ENCODE measurements at regions not wholly inside any gene's neighbourhood (a gene's known extent, or its start where the extent isn't known, plus 50 kb on each side); places are given as distances from the start of the nearest gene placed in this dataset.
A peak's percentile ranks its signal among the peaks of the same experiment; 100 is the strongest.

DNA sequence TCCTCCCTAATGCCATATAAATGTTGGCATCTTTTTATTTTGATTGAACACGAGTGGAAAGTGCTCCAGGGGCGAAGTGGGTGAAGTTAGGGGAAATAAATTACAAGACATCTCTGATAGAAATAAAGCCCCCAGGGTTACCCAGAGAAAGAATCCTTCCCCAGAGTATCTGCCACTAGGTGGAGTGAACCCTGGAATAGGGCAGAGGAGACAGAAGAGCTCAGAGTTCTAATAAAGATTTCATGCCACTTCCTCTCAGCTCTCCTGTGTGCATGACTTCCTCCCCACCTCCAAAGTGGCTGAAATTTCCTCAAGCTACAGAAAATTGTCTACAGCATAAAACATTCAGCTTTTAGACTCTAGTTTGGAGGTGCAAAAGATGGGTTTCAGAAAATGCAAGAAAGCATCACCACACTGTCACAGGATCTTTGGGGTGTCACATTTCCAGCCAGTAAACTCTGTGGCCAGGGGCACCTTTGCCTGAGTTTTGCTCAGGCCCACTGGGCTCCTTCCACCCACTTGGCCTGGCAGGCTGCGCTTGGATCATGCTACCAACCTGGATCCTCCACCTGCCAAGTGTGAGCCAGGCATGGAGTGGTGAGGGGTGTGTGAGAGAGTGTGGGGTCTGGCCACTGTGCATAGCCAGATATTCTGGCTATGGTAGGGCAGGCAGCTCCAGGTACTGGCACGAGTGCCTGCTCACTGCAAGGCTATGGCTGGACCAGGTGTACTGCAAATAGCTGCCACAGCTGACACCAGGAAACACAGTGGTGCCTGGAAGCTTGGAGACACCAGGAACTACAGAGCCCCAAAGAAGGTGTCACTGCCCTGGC is 208.8 kb upstream of the USP25 start:
- no peaks in the 10 kb centered on the region for H3K36me3 Mint-ChIP-seq (ENCODE audit: unreplicated experiment)
- TF ChIP-seq, protein P1, sequence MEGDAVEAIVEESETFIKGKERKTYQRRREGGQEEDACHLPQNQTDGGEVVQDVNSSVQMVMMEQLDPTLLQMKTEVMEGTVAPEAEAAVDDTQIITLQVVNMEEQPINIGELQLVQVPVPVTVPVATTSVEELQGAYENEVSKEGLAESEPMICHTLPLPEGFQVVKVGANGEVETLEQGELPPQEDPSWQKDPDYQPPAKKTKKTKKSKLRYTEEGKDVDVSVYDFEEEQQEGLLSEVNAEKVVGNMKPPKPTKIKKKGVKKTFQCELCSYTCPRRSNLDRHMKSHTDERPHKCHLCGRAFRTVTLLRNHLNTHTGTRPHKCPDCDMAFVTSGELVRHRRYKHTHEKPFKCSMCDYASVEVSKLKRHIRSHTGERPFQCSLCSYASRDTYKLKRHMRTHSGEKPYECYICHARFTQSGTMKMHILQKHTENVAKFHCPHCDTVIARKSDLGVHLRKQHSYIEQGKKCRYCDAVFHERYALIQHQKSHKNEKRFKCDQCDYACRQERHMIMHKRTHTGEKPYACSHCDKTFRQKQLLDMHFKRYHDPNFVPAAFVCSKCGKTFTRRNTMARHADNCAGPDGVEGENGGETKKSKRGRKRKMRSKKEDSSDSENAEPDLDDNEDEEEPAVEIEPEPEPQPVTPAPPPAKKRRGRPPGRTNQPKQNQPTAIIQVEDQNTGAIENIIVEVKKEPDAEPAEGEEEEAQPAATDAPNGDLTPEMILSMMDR (IDR thresholded peaks at IDR 0.05): peak; percentile 24
- H3K27me3 Mint-ChIP-seq (ENCODE audit: unreplicated experiment): peaks cover 9% of the 10 kb centered on the region
- no peaks in the 10 kb centered on the region for H3K9me3 Mint-ChIP-seq (ENCODE audit: unreplicated experiment)
- H3K4me3 Mint-ChIP-seq (ENCODE audit: unreplicated experiment): no peak overlapping the region
- no peak overlapping the region for H3K27ac Mint-ChIP-seq (ENCODE audit: unreplicated experiment)
- no peaks in the 10 kb centered on the region for H3K4me1 Mint-ChIP-seq (ENCODE audit: unreplicated experiment)
- no peak for DNase-seq (ENCODE audit: extremely low spot score, unreplicated experiment)

DNA sequence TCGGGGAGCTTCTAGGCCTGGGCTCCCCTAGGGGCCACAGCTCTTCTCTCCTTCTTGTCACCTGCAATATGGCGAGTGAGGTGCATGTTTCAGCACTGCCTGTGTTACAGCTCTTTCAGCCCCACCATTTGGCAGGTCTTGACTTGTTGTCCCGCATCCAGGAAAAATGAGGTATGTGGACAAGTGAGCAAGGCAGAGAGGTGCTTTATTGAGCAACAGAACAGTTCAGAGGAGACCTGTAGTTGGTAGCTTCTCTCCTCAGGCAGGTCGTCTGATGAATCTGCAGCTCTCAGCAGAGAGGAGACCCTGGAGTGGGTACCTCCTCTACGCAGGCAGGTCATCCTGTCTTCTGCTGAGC is 208.2 kb upstream of the USP25 start:
- DNase-seq (ENCODE audit: extremely low spot score, unreplicated experiment): no peak
- H3K4me3 Mint-ChIP-seq (ENCODE audit: unreplicated experiment): no peak overlapping the region
- H3K27ac Mint-ChIP-seq (ENCODE audit: unreplicated experiment): no peak overlapping the region
- H3K9me3 Mint-ChIP-seq (ENCODE audit: unreplicated experiment): no peaks in the 10 kb centered on the region
- peaks cover 14% of the 10 kb centered on the region for H3K27me3 Mint-ChIP-seq (ENCODE audit: unreplicated experiment)
- H3K36me3 Mint-ChIP-seq (ENCODE audit: unreplicated experiment): no peaks in the 10 kb centered on the region
- no peaks in the 10 kb centered on the region for H3K4me1 Mint-ChIP-seq (ENCODE audit: unreplicated experiment)
- TF ChIP-seq, protein P1 (IDR thresholded peaks at IDR 0.05): no peak

DNA sequence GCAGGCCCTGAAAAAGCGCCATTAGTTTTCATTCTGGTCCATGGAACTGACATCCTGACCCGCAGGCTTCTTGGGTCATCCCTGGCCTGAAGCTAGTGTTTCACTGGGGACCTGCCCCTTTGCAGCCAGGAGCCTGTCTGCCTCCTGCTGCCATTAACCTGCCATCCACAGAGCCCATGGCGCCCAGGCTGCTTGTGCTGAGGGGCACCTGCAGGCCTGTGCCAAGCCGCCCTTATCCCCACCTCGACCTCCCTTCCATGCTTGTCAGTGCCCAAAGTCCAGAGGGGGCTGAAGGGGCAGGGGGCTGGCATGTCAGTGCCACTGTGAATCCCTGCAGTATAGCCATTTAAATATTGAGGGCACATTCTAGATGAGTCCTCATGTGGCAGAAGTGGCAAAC is 207.6 kb upstream of the USP25 start:
- TF ChIP-seq, protein P1 (IDR thresholded peaks at IDR 0.05): no peak
- Mint-ChIP-seq H3K9me3 (ENCODE audit: unreplicated experiment) (no peaks in the 10 kb centered on the region), H3K4me3 (ENCODE audit: unreplicated experiment) (no peak overlapping the region), H3K36me3 (ENCODE audit: unreplicated experiment) (no peaks in the 10 kb centered on the region), H3K4me1 (ENCODE audit: unreplicated experiment) (no peaks in the 10 kb centered on the region), H3K27me3 (ENCODE audit: unreplicated experiment) (peaks cover 17% of the 10 kb centered on the region), H3K27ac (ENCODE audit: unreplicated experiment) (no peak overlapping the region)
- DNase-seq (ENCODE audit: extremely low spot score, unreplicated experiment): no peak

DNA sequence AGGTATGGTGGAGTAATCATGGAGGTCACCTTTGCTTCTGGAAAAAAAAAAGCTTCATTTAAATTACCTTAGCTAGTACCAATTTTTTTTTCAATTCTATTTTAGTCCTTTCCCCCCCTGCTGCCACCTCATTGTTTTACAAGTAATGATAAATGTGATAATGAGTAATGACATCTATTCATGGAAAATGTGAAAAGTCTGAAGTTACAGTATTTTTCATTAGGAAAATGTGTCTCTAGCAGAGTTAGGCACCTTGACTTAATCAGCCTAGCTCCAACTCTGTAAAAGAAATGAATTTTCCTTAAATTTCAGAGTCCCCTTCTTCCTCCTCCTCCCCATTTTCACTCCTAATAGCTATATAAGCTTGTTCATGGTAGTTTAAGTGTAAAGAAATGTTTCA is 204.9 kb upstream of the USP25 start:
- H3K9me3 Mint-ChIP-seq (ENCODE audit: unreplicated experiment): peaks cover under 1% of the 10 kb centered on the region
- no peak overlapping the region for H3K4me3 Mint-ChIP-seq (ENCODE audit: unreplicated experiment)
- H3K27ac Mint-ChIP-seq (ENCODE audit: unreplicated experiment): no peak overlapping the region
- peaks cover 21% of the 10 kb centered on the region for H3K27me3 Mint-ChIP-seq (ENCODE audit: unreplicated experiment)
- H3K36me3 Mint-ChIP-seq (ENCODE audit: unreplicated experiment): no peaks in the 10 kb centered on the region
- no peaks in the 10 kb centered on the region for H3K4me1 Mint-ChIP-seq (ENCODE audit: unreplicated experiment)
- DNase-seq (ENCODE audit: extremely low spot score, unreplicated experiment): no peak
- TF ChIP-seq, protein P1 (IDR thresholded peaks at IDR 0.05): no peak

DNA sequence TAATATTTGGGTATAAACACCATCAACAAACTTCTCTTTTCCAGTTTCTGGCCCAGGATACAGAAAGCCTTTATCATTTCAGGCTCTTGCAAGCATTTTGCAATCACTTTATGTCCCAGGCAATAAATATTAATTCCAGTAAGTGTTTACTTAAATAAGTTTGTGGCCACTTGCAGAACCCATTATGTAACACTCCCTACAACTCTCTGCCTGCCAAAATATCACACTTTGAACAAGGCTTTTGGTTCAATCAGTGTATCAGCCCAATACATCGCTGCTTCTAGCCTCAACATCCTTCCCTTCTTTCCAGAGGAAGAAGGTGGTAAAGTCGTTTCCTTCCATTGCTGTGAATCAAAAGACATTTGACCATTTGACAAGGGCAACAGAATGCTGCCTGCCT is 203.0 kb upstream of the USP25 start:
- H3K4me3 Mint-ChIP-seq (ENCODE audit: unreplicated experiment): no peak overlapping the region
- no peak for DNase-seq (ENCODE audit: extremely low spot score, unreplicated experiment)
- H3K27me3 Mint-ChIP-seq (ENCODE audit: unreplicated experiment): peaks cover 26% of the 10 kb centered on the region
- TF ChIP-seq, protein P1 (IDR thresholded peaks at IDR 0.05): no peak
- no peaks in the 10 kb centered on the region for H3K36me3 Mint-ChIP-seq (ENCODE audit: unreplicated experiment)
- no peak overlapping the region for H3K27ac Mint-ChIP-seq (ENCODE audit: unreplicated experiment)
- peaks cover 3% of the 10 kb centered on the region for H3K9me3 Mint-ChIP-seq (ENCODE audit: unreplicated experiment)
- H3K4me1 Mint-ChIP-seq (ENCODE audit: unreplicated experiment): no peaks in the 10 kb centered on the region
